Myocyte (in vitro differentiated cells): ENCODE measurements at regions not wholly inside any gene's neighbourhood (a gene's known extent, or its start where the extent isn't known, plus 50 kb on each side); places are given as distances from the start of the nearest gene placed in this dataset.
"Not testable (repeated sequence)": the region's sequence is repeated elsewhere in the genome, so short reads cannot be mapped to it uniquely, and the experiment has no call there.

ENCODE experiments used
- DNase-seq: peaks from one replicate; pipeline ENCODE4 v3.0.0-alpha.2; 2012; ENCODE audit warnings: low read depth

DNA sequence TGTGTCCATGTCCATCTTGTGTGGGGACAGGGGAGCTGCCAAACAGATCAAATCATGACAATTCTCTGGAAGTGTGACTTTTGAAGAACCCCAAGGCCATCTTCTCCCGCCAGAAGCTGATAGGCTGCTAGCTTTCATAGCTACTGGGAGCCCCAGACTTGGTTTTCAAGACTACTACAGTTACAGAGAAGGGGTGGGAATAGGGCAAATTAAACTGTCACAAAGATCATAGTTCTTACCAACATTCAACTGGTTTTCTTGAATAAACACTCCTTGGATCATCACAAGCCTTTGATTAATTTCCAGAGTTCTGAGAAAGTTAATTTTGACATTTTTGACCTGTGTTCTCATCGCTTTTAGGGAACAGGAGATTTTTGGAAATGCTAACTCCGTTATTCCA, 67.8 kb upstream of the FARP1 start:
- no peak for DNase-seq

DNA sequence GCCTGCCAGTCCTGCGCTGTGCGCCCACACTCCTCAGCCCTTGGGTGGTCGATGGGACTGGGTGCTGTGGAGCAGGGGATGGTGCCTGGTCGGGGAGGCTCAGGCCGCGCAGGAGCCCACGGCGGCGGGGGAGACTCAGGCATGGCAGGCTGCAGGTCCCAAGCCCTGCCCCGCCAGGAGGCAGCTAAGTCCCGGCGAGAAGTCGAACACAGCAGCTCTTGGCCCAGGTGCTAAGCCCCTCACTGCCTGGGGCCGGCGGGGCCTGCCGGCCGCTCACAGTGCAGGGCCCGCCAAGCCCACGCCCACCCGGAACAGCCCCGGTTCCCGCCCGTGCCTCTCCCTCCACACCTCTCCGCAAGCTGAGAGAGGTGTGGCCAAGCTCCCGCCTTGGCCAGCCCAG, 66.6 kb upstream of the FARP1 start:
- not testable (repeated sequence) for DNase-seq

DNA sequence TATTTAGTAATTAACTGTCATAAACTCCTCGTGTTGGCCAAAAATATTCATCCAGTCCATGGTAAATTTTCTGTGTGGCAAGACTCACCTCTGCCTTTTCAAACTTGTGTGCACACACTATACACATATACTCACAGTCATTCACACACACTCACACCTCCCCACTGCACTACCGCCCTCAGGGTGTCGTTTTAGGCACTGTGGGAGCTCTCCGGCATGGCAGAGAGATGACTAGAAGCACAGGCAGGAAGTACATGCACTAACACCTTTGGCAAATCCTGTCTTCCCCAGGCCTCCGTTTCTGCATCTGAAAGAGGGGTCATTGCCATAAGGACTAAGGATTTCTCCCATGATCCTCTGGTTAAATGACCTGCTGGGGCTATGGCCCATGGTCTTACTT, 62.6 kb upstream of the FARP1 start:
- no peak for DNase-seq

DNA sequence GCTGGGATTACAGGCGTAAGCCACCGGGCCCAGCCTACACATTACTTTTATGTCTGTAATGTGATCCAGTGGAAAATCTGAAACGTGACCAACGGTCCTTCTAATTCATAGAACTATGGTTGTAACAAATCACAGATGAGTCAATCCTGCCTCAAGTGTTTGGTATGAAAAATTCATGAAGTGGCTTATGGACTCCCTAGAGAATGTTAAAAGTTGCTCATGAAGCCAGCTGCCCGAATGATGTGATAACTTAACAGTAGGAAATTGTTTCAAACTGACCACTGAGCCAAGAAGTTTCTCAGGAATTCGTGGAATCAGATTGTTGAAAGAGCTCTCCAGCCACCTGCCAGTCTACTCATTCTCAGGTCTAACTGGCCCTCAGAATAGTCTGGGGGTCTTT, 59.4 kb upstream of the FARP1 start:
- peak; percentile 79 for DNase-seq

DNA sequence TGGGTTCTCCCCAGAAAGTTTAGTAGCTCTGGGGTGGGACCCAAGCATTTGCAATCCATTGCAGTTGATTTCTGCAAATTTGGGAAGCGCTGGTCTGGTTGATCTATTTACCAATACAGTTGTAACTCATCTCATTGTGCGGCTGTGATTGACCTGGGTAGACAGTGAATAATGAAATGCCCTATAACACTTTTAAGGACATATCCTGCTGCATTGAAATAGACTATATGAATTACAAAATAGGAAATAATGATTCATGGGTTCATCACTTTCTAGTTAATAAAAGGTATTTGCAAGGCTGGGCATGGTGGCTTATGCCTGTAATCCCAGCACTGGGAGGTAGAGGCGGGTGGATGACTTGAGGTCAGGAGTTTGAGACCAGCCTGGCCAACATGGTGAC, 59.0 kb upstream of the FARP1 start:
- DNase-seq: no peak

DNA sequence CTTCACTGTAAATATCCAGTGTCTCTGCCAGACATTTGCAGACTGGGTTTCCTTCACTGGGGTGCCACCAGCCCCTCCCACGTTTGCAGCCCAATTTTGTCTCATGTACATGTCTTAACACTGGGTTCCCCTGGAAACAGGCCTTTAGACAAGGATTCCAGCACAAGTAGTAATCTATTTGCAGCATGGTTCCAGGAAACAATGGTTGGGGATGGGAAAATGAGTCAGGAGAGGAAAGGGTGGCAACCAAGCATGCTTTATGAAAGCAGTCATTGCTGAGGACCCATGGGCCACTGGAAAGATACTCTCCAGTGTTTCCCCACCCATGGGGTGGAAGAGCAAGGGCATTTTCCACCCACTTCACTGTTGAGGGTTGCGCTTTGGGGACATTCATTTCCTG, 53.6 kb upstream of the FARP1 start:
- no peak for DNase-seq

DNA sequence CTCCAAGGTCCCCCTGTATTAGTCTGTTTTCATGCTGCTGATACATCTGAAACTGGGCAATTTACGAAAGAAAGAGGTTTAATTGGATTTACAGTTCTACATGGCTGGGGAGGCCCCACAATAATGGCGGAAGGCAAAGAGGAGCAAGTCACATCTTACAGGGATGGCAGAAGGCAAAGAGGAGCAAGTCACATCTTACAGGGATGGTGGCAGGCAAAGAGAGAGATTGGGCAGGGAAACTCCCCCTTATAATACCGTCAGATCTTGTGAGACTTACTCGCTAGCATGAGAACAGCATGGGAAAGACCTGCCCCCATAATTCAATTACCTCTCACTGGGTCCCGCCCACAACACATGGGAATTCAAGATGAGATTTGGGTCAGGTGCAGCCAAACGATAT, 50.0 kb upstream of the FARP1 start:
- no peak for DNase-seq
